ENCODE measurements at regions not wholly inside any gene's neighbourhood (a gene's known extent, or its start where the extent isn't known, plus 50 kb on each side); places are given as distances from the start of the nearest gene placed in this dataset.

DNA sequence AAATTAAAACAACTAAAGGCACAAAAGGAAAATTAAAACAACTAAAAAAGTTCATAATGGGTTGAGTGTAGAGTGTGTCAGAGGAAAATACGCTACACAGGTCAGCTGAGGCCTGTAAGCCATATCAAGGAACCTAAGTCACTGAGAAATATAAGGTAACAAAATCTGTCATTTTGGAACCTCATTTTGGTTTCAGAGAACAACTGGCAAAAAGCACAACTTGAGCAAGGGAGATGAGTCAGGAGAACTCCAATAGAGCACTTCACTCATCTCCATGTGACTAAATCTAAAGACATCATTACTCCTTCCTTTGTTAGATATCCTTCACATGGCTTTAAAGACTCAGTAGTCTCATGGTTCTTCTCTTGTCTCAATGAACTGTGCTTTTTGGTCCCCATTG, 269.4 kb upstream of the POU5F2 start:
- TF ChIP-seq, protein P1, sequence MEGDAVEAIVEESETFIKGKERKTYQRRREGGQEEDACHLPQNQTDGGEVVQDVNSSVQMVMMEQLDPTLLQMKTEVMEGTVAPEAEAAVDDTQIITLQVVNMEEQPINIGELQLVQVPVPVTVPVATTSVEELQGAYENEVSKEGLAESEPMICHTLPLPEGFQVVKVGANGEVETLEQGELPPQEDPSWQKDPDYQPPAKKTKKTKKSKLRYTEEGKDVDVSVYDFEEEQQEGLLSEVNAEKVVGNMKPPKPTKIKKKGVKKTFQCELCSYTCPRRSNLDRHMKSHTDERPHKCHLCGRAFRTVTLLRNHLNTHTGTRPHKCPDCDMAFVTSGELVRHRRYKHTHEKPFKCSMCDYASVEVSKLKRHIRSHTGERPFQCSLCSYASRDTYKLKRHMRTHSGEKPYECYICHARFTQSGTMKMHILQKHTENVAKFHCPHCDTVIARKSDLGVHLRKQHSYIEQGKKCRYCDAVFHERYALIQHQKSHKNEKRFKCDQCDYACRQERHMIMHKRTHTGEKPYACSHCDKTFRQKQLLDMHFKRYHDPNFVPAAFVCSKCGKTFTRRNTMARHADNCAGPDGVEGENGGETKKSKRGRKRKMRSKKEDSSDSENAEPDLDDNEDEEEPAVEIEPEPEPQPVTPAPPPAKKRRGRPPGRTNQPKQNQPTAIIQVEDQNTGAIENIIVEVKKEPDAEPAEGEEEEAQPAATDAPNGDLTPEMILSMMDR (IDR thresholded peaks at IDR 0.05; ENCODE audit: control extremely low read depth, extremely low read depth, low read depth, missing control alignments), result no peak
- ChIA-PET CTCF (no interaction called here), POLR2A (no interaction called here)
- no peak for DNase-seq (ENCODE audit: extremely low spot score)

DNA sequence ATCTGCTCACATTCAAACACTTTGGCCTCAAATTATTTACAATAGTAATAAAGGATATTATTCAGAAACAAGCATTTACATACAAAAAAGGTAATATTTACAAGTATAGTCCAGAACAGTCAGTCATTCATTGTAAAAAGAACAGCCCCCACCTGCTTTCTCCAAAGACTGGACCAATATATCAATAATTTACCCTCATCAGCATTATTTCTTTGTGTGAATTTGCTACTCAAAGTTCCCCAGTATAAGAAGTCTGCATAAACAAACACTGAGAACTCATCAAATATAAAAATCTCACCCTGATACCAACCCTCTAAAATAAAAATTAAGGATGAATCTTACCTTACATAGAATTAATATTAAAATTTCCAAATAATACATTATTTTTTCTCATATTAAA, 267.8 kb upstream of the POU5F2 start:
- ChIA-PET CTCF (no interaction called here), POLR2A (no interaction called here)
- TF ChIP-seq, protein P1 (IDR thresholded peaks at IDR 0.05; ENCODE audit: control extremely low read depth, extremely low read depth, low read depth, missing control alignments), result no peak
- no peak for DNase-seq (ENCODE audit: extremely low spot score)

DNA sequence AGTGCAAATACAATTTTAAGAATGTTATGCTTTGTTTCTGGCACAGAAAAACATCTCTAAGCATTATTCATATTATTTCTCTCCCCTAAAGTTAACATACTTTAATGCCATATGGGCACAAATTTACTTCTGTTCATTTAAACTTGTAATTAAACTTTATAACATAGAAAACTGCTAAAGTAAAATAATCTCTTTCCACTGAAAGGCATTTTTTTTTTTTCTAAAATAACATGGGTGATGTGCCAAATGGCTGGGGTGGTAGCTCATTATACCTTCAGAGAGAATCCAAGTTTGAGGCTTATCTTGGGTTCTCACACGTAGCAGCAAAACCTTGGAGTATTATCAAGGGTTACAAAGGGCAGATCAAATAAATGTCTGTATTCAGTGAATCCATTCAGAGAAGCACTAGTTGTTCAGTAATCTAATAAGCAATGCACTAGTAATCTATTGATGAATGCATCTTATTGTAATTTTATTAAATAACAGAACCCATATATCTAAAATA, 257.6 kb upstream of the POU5F2 start:
- ChIA-PET CTCF (no interaction called here), POLR2A (no interaction called here)
- no peak for DNase-seq (ENCODE audit: extremely low spot score)
- TF ChIP-seq, protein P1 (IDR thresholded peaks at IDR 0.05; ENCODE audit: control extremely low read depth, extremely low read depth, low read depth, missing control alignments), result no peak

DNA sequence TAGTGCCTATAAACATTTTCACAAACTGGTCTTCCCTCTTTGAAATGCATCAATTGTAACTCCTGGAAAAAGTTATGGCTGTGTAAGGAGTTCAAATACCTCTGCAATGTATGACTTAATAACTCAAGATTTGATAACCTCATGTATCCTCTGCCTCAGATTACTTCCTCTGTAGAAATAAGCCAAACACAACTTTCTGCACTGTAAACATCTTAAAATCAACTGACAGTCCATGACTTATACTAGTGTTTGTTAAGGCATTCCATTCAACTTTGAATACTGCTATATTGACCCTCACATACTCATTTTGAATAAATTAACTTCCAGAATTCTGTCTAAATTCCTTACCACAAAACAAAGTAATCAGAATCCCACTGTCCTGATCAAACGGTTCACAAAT, 256.2 kb upstream of the POU5F2 start:
- TF ChIP-seq, protein P1 (IDR thresholded peaks at IDR 0.05; ENCODE audit: control extremely low read depth, extremely low read depth, low read depth, missing control alignments), result no peak
- ChIA-PET CTCF (no interaction called here), POLR2A (no interaction called here)
- no peak for DNase-seq (ENCODE audit: extremely low spot score)

DNA sequence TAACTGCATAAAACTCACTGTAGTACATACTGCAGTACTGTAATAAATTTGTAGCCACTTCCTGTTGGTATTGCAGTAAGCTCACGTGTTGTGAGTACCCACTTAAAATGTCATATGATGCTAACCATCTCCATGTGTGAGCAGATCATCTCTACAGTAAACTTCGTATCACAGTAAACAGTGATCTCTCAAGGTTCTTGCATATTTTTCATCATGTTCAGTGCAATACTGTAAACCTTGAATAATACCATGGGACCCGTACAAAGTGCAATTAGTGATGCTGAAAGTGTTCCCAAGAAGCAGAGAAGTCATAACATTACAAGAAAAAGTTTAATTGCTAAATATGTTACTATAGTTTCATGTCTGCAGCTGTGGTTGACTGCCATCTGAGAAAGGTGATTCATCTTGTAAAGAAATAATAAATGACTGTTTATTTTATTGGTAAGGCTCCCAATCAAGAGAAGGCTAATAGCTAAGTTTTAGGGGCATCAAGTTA, 253.8 kb upstream of the POU5F2 start:
- no peak for DNase-seq (ENCODE audit: extremely low spot score)
- ChIA-PET POLR2A (no interaction called here), CTCF (interaction anchor here (0.8 kb wide), 1 partner anchor 53 kb away, joined by 4 read pairs; no protein-coding TSS in a partner anchor)
- TF ChIP-seq, protein P1 (IDR thresholded peaks at IDR 0.05; ENCODE audit: control extremely low read depth, extremely low read depth, low read depth, missing control alignments), result no peak

DNA sequence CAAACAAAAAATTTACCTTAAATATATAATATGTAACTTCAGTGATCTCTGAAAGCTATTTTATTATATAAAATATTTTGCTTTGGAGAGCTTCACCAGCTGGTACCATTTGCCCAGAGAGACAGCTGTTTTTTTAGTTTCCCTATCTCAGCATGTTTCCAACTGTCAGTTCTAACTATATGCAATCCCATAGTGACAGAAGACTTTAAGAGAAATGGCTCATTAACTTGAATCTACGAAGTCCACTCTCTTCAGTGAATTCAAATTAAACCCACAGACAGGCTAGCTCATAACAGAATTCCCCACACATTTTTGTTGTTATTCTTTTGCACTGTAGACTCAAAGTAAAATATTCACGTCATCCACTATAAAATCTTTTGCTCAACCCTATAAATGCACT, 251.8 kb upstream of the POU5F2 start:
- ChIA-PET CTCF (no interaction called here), POLR2A (no interaction called here)
- TF ChIP-seq, protein P1 (IDR thresholded peaks at IDR 0.05; ENCODE audit: control extremely low read depth, extremely low read depth, low read depth, missing control alignments), result no peak
- no peak for DNase-seq (ENCODE audit: extremely low spot score)
